GM21786 (cell line): ENCODE measurements at regions not wholly inside any gene's neighbourhood (a gene's known extent, or its start where the extent isn't known, plus 50 kb on each side); places are given as distances from the start of the nearest gene placed in this dataset.

ENCODE experiments used
- ATAC-seq: cut with Tn5 transposase; IDR thresholded peaks from one replicate; pipeline ENCODE4 v1.9.1; 2021; ENCODE audit not compliant: unreplicated experiment

DNA sequence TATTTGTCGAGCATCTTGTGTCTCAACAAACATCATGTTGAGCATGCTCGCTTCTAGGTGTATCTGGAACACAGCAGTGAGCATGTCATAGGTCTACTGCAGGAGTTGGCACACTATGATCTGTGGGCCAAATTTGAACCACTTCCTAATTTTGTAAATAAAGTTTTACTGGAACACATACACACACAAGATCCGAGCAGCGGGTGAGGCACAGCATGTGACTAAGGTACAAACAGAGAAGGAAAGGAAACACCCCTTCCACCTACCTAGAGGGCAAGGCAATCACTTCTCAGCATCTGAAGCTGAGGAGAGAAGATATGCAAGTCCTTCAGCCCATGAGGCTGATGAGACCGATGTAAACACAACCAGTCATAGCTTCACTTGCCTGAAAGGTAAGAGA lies 200.4 kb downstream of the MED10 start:
- ATAC-seq = no peak

DNA sequence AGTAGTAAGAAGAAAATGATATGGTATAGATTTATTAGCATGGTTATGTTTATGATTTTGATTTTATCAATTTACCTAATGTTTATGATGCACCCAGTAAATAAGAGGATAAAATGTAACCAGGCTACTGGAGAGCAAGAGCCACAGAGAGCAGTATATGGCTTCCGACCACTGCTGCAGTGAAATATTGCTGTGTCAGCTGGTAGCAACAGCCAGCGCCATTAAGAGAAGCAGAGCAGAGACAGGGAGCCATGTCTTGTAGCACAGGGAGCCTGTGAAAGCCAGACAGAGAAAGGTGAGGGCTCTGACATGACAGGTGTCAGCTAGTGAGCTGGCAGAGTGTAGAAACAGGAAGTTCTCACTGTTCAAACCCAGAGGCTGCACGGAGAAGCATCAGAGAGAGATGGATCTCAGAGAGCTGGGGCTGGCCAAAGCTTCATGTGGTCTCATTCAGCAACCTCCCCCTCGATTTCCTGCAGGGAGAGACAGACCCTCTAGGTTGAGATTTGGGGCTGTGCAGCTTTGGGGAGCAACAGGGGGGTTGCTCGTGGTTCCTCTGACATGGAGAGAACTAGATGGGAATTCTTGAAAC lies 202.1 kb downstream of the MED10 start:
- ATAC-seq = no peak

DNA sequence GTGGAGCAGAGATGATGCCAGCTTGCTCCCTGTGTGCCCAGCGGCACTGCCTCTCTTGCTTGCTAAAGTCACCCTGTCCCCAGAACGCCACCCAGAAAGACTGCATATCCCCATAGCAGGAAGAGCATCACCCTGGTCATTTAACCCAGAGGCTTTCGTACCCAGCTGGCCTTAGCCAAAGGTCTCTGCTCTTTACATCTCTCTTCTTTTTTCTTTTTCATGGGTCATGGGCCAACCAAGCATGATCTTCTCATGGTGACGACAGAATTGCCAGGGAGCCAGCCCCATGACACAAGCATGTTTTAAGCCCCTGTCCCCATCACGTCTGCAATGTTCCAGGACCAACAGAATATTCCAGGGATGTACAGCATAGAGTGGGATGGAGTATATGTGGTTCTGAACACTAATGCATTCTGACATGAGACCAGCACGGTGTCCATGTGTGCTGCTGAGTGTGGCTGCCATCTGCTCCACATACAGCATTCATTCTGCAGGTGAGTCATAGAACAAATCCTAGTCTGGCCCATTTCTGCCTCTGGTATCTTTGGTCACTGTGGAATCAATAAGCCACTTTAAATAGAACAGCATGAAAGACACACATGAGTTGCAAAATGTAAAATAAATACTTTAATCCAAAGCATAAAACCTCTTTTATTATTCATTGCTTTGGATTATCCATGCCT lies 203.0 kb downstream of the MED10 start:
- ATAC-seq = no peak

DNA sequence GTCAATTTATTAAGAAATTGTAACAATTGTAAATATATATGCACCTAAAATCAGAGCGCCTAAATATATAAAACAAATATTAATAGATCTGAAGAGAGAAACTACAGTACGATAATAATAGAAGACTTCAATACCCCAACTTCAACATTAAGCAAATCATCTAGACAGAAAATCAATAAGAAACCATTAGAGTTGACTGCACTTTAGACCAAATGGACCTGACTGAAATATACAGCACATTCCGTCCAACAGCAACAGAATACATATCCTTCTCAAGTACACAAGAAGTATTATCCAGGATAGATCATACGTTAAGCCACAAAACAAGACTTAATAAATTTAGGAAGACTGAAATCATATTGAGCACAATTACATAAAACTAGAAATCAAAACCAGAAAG lies 208.7 kb downstream of the MED10 start:
- no peak for ATAC-seq

DNA sequence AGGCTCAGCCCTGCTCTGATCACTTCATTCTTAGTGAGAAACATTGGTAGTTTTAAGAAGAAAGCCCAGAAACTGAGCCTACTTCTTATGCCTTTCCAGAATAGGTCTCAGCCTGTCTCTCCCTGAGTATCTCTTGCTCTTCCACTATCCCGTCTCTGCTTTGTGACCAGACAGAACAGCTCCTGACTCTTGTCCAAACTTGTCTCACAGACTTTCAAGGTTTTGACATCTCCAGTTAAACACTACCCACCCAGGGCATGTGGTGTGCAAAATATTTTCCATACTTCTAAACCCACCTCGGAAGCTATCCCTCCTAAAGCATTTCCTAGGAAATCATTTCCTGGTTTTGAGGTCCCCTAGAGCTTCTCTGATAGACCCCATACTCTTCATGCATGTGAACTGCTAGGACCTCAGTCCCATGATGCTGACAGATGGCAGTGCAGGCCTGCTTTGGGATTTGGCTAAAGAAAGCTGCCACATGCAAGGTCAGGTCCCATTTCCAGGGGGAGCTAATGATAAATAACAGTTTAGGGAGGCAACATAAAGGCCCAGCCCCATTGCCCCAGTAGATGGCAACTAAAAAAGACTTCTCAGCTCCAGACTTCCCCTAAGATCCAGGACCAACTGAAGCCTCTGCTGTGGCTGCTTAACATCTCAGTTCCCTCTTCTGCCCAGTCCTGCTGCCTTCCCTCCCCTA lies 211.5 kb downstream of the MED10 start:
- no peak for ATAC-seq

DNA sequence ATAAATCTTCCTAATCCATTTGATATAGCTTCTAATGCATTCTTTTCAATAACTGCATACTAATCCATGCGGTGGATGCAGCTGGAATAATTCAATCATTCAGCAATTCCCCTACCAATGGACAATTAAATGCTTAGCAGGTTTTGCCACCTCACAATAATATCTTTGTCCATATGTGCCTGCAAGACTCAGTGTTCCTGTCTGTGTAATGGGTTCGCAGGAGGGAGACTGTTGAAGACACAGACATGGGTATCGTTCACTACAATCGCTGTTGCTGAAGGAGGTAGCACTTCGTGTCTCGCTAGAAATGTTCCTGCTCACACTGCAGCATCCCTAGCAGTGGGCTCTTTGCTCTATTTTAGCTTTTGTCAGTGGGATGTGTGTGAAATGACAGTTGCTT lies 214.4 kb downstream of the MED10 start:
- no peak for ATAC-seq

DNA sequence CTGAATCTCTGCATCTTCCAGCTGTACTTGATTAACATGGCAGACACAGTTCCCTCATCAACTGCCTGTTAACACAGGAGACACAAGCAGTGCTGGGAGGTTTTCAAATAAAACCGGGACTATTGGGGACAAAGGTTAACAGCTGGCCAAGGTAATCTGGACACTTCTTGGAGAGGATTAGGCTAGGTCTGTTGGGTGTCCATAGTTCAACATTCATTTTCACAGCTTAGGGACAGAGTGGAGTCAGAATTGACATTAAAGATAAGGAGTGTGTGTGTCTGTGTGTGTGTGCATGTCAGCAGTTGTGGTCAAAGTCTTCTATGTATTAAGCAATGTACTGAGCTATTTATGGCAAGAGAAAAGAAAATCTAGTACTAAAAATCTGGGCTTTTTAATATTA lies 216.2 kb downstream of the MED10 start:
- ATAC-seq = no peak

DNA sequence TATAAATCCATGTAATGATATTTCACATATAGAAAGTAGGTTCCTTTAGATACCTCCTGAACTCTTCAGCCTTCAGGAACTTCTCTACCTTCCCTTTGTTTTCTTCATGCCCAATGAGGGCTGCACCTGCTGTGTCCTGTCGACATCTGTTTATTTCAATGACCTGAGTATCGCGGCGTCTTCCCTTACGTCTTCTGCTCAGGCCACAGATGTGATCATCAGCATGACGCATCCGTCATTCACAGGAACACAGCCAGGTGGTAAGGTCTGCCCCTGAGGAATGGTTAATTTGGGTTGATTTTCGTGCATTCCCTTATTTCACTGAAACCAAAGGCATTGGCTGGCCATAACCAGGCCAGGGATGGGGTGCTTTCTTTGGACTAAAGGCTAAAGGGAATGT lies 217.1 kb downstream of the MED10 start:
- no peak for ATAC-seq

DNA sequence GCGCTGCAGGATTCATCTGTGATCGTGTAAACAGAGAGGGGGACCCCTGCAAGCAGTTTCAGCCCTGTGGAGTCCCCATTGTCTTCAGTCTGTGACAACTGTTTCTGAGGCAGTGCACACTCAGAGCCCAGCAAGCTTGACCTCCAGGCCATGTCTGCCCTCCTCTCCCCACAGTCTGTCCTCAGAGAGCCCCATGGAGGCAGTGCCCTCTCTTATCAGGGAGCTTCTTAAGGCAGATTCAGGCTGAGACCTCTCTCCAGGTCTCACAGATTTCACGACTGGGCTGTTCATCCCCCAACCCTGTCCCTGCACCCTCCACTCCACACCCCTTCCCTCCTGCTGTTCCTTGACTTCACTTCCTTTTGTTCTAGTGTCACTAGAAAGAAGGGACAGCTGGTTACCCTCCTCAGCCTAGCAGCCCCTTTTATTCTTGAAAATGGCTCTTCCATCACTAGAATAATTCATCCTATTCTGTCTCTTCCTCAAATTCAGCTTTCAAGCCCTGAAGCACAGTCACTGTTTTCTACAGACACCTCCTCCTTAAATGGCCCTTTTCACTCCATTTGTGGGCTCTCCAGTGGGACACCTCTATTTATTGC lies 218.4 kb downstream of the MED10 start:
- no peak for ATAC-seq

DNA sequence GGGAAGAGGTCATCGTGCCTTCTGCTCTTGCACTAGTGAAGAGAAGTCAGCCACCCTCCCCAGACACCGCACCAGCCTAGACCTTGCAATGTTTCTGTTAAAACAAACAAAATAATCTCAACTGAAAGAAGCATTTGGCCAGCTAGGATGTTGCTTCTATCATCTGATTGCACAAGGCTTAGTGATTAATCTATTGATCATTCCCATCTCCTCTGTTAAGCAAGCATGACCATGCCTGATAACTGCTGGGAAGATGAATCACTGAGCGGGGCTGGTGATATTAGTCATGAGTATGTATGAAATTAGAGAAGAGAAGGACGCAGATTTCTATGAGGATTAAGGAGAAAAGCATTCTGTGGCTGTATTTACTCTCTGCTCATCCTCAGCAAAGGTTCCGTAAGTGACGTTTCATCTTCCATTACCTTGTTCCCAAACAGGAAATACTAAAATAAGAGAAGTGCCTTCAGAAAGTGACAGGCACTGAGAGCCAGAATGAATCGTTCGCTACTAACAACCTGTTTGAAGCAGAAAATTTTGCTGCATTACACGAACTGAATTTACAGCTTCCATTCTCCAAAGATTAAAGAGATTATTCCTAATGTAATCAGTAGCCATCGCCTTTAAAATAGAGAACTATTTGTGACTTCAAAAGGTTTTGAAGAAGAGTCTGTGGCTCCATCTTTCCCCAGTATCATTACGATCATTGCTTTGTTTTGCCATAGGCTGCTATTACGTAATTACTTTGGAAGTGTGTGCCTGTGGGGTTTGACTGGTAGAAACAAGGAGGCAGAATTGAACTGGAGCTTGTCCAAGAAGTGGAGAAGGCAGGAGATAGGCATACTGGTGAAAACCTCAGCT lies 219.1 kb downstream of the MED10 start:
- ATAC-seq = no peak

DNA sequence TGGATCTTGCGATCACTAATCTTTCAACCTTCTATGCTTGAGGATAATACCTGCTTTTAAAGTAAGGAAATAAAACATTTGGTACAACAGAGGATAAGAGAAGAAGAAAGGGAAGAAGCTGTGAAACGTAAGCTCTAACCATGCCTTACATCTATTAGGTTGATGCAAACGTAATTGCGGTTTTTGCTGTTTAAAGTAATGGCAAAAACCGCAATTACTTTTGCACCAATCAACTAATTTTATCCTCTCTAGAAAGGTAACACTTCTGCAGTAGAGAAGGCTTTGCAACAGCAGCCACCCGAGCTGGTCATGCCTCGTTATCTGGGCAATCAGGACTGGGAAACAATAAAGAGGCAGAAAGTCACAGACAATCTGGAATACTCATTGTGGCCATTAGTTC lies 224.1 kb downstream of the MED10 start:
- no peak for ATAC-seq

DNA sequence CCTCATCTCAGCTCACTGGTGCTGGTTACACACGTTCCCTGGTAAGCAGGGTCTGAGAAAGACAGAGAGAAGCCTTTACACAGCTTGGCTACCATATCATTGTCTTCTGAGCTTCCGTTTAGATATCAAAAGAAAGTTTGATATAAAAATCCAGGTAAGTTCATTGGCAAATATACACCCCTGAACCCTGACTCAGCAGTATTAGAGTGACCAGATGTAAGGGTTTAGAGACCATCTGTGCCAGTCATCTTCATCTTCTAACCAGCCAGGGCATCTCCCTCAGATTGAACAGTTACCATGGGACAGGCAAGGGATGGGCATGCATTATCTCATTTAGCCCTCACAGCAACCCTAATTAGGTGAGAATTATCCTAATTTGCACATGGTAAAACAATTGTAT lies 232.1 kb downstream of the MED10 start:
- no peak for ATAC-seq

DNA sequence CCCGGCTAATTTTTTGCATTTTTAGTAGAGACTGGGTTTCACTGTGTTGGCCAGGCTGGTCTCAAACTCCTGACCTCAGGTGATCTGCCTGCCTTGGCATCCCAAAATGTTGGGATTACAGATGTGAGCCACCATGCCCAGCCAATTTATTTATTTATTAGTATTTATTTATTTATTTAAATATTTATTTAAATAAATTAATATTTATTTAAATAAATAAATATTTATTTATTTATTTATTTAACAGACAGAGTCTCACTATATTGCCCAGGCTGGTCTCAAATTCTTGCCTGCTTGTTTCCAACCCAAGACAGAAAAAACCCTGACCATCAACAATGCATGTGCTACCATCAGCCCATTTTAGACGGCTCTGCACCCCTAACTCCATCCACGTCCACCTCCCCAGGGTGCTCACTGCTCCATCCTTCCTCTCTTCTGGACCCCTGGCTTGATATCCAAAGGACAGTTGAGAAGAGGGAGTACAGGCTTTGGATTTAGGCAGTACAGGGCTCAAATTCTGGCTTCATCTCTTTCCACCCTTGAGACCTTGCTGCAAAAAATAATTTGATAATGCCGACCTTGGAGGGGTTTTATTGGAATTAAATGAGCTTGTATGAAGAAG lies 232.6 kb downstream of the MED10 start:
- ATAC-seq = no peak

DNA sequence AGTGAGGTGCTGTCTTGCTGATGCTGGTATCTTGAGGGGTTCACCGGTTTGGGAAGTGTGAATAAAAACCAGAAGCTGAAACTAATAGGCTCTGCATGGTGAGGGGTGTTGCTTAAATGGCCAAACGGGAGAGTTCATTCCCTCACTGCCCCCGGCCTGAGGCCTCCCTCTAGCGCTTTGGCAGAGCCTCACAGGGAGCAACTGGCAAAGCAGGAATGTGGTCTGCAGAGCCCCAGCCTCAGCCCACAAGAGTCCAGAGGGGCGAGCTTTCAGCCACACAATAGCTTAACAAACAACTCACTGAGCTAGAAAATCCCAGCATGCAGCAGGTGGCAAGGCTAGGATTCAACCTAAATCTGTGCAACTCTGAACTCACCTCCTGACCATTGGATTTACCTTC lies 234.8 kb downstream of the MED10 start:
- ATAC-seq = no peak

DNA sequence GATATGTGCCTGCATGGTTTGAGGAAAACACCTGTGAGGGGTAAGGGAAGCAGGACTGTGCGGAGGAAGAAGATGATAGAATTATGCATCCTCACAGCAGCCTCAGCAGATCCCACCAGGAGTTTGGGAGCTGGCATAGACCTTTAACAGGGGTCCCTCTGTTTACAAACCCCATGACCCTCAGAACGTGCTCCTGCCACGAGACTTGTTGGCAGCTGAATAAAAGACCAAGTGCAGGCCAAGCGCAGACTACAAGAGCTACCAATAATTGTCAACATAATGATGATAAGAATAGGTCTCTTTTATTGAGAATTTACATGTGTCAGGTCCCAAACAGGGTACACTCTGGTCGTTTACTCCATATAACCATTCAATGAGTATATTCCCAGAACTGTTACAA lies 236.0 kb downstream of the MED10 start:
- ATAC-seq = no peak

DNA sequence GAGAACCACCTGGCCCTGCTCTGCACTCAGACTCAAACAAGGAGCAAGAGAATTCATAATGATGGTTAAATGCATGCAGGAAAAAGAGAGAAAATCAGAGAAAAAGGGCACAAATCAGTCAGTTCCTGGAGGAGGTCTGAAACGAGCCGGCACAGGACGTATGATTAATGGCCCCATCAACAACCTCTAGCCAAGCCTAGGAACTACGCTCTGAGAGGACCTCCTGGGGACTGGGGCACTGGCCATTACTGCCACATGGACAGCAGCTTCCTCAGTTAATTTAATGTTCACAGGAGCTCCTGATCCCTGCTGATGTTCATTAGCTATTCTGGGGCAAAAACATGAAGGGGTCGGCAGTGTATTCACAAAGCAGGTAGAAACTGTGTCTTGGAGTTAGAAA lies 238.1 kb downstream of the MED10 start:
- no peak for ATAC-seq

DNA sequence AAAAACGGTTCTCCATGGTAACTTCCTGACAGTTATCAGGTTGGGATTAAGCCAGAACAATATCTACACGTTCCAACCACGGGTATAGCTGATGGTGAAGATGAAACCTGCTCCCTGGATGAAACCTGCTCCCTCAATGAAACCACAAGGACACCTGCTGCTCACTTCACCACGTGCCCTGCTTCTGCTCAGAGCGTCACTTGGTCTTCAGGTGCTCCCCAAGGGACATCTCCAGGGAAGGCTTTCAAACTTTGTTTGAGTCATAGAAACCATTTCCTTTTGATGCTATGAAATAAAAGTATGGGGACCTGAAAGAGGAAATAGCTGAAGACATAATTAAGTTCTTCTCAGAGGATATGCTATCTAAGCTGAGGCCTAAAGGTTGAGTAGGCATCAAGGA lies 242.4 kb downstream of the MED10 start:
- ATAC-seq = no peak

DNA sequence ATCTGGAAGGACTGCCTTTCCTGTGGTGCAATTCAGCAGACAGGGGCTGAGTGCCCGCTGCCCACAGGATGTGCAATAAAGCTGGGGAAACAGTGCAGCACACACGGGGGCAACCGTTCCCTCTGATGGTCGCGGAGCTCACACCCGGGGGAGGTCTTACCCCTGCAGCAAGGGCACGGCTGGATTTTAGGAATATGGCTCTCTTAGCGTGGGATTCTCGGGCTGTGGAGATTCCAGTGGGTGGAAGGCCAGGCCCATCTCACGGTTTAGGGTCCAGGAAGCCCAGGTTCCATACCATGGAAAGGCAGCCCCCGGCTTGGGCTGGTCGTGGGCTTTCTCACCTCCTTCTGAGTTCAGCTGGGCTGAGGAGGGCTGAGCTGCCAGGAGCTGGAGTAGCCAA lies 244.1 kb downstream of the MED10 start:
- ATAC-seq = no peak

DNA sequence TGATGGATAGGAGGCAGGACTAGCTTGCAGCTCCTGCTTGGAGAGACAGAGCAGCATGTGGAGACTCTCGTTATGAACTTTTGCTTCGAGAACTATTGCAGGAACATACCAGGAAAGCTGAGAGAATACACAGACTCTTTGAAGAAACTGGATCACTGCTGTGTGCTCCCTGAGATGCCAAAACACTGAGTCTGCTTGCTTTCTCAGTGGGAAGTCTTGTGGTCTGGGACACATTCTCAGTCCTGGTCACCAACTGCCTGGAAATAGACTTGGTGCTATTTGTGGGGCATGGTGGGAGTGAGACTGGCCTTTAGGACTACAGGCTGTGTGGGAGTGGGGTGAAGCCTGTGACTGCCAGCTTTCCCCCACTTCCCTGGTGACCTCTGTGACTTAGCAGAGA lies 252.6 kb downstream of the MED10 start:
- ATAC-seq = no peak

DNA sequence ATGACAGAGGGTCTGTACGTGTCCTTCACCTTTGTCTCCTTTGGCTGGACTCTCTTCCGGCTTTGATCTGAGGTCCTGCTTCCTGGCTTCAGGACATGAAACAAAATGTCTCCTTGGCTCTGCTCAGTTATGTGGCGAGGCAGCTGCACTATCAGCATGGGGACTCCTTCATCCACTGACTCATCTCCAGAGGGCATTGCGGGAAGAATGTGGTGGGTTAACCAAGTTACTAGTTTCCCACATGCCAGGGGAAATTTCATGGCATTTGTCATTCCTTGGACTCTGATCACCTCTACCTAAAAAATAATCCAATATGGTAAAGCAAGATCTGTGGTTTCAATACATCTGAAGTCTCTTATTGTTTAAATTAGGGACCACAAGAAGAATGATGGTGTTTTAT lies 259.7 kb downstream of the MED10 start:
- no peak for ATAC-seq

DNA sequence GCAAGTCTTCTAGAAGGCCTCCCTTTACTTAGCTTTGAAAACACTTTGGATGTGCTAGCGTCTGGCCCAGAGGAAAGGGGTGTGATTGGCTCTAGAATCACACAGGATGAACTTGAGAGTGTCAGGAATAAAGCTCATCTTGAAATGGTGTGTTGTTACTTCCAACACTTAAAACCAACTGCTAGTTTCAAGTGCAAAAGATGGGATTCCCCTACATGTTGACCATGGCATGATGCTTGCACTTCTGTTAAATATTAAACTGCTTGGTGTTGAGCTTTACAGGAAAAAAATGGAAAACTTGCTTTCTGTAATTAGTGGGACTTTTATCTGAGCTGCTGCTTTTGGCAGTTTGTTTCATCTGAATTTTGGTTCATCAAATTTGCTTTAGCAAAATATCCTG lies 261.1 kb downstream of the MED10 start:
- ATAC-seq = no peak
